Stimulated activated CD4-positive, alpha-beta T cell treated with anti-CD3 and anti-CD28 coated beads, Interleukin-12 subunit alpha, Interleukin-12 subunit beta, amount 100 ng/mL, for 48 hours (primary cell): ENCODE measurements at regions not wholly inside any gene's neighbourhood (a gene's known extent, or its start where the extent isn't known, plus 50 kb on each side); places are given as distances from the start of the nearest gene placed in this dataset.

ENCODE experiments used
- DNase-seq, 3 donors: peaks; one replicate each; pipeline ENCODE4 v3.0.0-alpha.2; 2020; ENCODE audit warnings: low read depth in 2 of 3, low spot score in 1 of 3

GRCh38 chr2:20559277-20559676 is 91.6 kb downstream of the HS1BP3 start:
- DNase-seq: no peak

GRCh38 chr2:20560011-20560410 is 90.9 kb downstream of the HS1BP3 start:
- DNase-seq: no peak

- no peak for DNase-seq
Observed at GRCh38 chr2:20560891-20561636, 89.8 kb downstream of the HS1BP3 start.

GRCh38 chr2:20561637-20562454 is 89.1 kb downstream of the HS1BP3 start:
- DNase-seq: no peak

GRCh38 chr2:20562540-20563225 is 88.2 kb downstream of the HS1BP3 start:
- no peak for DNase-seq

GRCh38 chr2:20563251-20563650 is 87.6 kb downstream of the HS1BP3 start:
- DNase-seq: no peak

GRCh38 chr2:20563833-20564232 is 87.1 kb downstream of the HS1BP3 start:
- DNase-seq: no peak

- no peak for DNase-seq
Observed at GRCh38 chr2:20565101-20565622, 85.7 kb downstream of the HS1BP3 start.

GRCh38 chr2:20565623-20566236 is 85.2 kb downstream of the HS1BP3 start:
- no peak for DNase-seq

GRCh38 chr2:20566331-20566730 is 84.6 kb downstream of the HS1BP3 start:
- DNase-seq: no peak

GRCh38 chr2:20567159-20567925 is 83.6 kb downstream of the HS1BP3 start:
- no peak for DNase-seq
